Left colon (tissue), 2 donors: ENCODE measurements at regions not wholly inside any gene's neighbourhood (a gene's known extent, or its start where the extent isn't known, plus 50 kb on each side); places are given as distances from the start of the nearest gene placed in this dataset.

Source experiments
- ATAC-seq: fragments of 200-7000 bp; cut with Tn5 transposase; one replicate; pipeline ENCODE4 v1.9.1; 2020; ENCODE audit warnings: mild to moderate bottlenecking, moderate library complexity
- DNase-seq, 2 donors: peaks; one replicate each; pipeline ENCODE4 v3.0.0-alpha.2; 2020
- intact Hi-C, 2 donors: fragments of 100-400 bp; cut with DNase I in 1 of 2; cut with micrococcal nuclease in 1 of 2; formaldehyde crosslinking; loops; one replicate each; pipeline versions ENCODE4 v1.11.2 to v1.14.0; 2022; cut with DNase I, micrococcal nuclease
- donor health status: DM: no; HTN: no; CAD: no.
- donor health status: DM: yes; HTN: yes; CAD: no.

DNA sequence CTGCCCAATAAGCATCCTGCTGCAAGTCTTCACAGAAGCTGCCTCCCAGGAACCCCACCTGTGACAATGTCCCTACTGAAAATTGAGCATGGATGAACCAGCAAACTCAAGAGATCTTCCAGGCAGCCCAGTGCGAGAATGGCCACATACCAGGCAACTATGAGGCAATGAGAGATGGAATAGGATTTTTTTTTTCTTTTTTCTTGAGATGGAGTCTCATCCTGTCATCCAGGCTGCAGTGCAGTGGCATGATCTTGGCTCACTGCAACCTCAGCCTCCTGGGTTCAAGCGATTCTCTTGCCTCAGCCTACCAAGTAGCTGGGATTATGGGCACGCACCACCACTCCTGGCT, 60.9 kb upstream of the ARL8B start:
- ATAC-seq: no peak

GRCh38 chr3:5063724-5064123, 58.4 kb upstream of the ARL8B start:
- no peak for ATAC-seq
- DNase-seq: no peak
- intact Hi-C loops: no loop called here

More for the DNA sequence above, 60.9 kb upstream of the ARL8B start:
- no peak for DNase-seq
- intact Hi-C loops: no loop called here

DNA sequence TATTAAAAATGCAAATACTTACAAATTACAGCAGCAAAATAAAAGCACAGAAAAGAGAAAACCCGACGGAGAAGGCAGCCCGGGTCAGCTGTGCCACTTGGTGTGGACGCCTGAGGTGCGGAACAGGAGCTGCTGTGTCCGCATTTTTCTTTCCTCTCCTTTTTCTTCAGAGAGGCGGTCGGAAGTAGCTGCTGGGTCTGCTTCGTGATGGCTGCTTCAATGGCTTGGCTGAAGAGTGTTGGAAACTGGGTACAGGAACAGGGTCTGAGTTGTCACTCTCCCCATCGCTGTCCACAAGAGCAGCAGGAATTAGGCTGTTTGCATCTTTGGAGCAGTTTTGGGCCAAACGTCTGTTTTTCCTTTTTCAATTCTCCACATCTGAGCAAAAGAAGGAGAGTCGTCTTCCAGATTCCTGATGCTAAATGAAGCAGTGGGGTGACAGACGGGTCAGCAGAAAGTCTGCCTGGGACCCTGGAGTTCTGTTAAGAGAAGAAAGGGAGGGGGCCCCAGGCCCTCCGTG, 53.5 kb upstream of the ARL8B start:
- intact Hi-C loops: no loop called here
- ATAC-seq (no peak), DNase-seq (no peak)

- intact Hi-C loops: no loop called here
- no peak for ATAC-seq
- no peak for DNase-seq
These were observed 52.5 kb upstream of the ARL8B start for GRCh38 chr3:5069627-5070026.

DNA sequence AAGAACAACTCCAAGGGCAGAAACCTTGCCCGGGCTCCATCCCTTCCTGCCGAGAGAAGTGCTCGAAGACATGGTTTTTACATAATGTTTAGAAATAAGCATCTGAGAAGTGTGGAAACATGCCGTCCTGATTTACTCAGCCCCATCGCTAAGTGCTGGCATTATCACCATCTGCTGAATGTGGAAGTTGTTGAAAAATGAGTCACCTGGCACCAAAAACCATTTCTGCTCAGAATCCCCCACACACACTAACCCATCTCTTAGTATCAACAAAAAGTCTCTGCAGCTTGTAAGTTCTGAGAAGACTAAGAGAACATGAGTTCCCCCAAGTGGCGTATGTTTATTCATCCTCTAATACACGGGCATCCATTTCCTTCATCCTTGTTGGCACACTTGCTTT, 51.0 kb upstream of the ARL8B start:
- no peak for DNase-seq
- intact Hi-C loops: no loop called here
- no peak for ATAC-seq

- DNase-seq (no peak), ATAC-seq (no peak)
- intact Hi-C loops: no loop called here
These were observed 49.8 kb upstream of the ARL8B start for GRCh38 chr3:5072100-5072816.
